DND-41 (cell line): ENCODE measurements at regions not wholly inside any gene's neighbourhood (a gene's known extent, or its start where the extent isn't known, plus 50 kb on each side); places are given as distances from the start of the nearest gene placed in this dataset.

Experiments
- ATAC-seq: fragments of 200-7000 bp; cut with Tn5 transposase; 3 replicates; pipeline ENCODE4 v1.9.1; 2021; ENCODE audit warnings: low read depth; ENCODE audit not compliant: insufficient read depth
- DNase-seq: peaks from one replicate; pipeline ENCODE4 v3.0.0-alpha.2; 2020
- H2AFZ ChIP-seq: 2 replicates; pipeline ENCODE4 v1.6.0; 2012; ENCODE audit warnings: low read depth, low read length
- H3K27ac ChIP-seq: 2 replicates; pipeline ENCODE4 v1.5.1; 2012; ENCODE audit warnings: low read length, inconsistent platforms
- H3K27me3 ChIP-seq: fragments of 200-600 bp; sonication (generic); 2 replicates; pipeline ENCODE4 v1.6.0; 2012; ENCODE audit warnings: low read length, mild to moderate bottlenecking, inconsistent platforms; ENCODE audit not compliant: insufficient read depth, poor library complexity
- H3K36me3 ChIP-seq: 2 replicates; pipeline ENCODE4 v1.5.1; 2012; ENCODE audit warnings: low read length, inconsistent platforms; ENCODE audit not compliant: insufficient read depth
- H3K4me1 ChIP-seq: 2 replicates; pipeline ENCODE4 v1.5.1; 2012; ENCODE audit warnings: mild to moderate bottlenecking, low read length; ENCODE audit not compliant: insufficient read depth
- H3K4me2 ChIP-seq: 2 replicates; pipeline ENCODE4 v1.6.0; 2012; ENCODE audit warnings: mild to moderate bottlenecking, moderate library complexity, low read length, inconsistent platforms; ENCODE audit not compliant: insufficient read depth
- H3K4me3 ChIP-seq, 2 experiments: fragments of 200-600 bp in 1 of 2; shearing (Covaris generic) in 1 of 2; 2 replicates each; pipeline ENCODE4 v1.5.1; 2012 to 2016; ENCODE audit warnings: inconsistent platforms in 2 of 2, low read length in 2 of 2, mild to moderate bottlenecking in 2 of 2, low read depth in 1 of 2, moderate library complexity in 1 of 2
- H3K79me2 ChIP-seq: 2 replicates; pipeline ENCODE4 v1.6.0; 2012; ENCODE audit warnings: low read length, inconsistent platforms; ENCODE audit not compliant: insufficient read depth
- H3K9ac ChIP-seq: 2 replicates; pipeline ENCODE4 v1.6.0; 2012; ENCODE audit warnings: low read depth, mild to moderate bottlenecking, inconsistent platforms, low read length, moderate library complexity
- H3K9me3 ChIP-seq: 2 replicates; pipeline ENCODE4 v1.5.1; 2012; ENCODE audit warnings: low read length, moderate library complexity, mild to moderate bottlenecking, inconsistent platforms; ENCODE audit not compliant: insufficient read depth, severe bottlenecking
- H4K20me1 ChIP-seq: 2 replicates; pipeline ENCODE4 v1.6.0; 2012; ENCODE audit warnings: low read length; ENCODE audit not compliant: insufficient read depth
- EZH2 ChIP-seq: IDR thresholded peaks from 3 replicates; pipeline ENCODE4 v1.6.1; 2012; ENCODE audit warnings: borderline replicate concordance, low read depth, mild to moderate bottlenecking, moderate library complexity, low read length, inconsistent platforms; ENCODE audit not compliant: severe bottlenecking
- TF ChIP-seq, protein P1 (sequence below): IDR thresholded peaks from 2 replicates; pipeline ENCODE4 v1.5.1; 2012; ENCODE audit warnings: borderline replicate concordance, low read length, moderate library complexity, mild to moderate bottlenecking; ENCODE audit not compliant: poor library complexity, severe bottlenecking; ENCODE audit errors: extremely low read depth

DNA sequence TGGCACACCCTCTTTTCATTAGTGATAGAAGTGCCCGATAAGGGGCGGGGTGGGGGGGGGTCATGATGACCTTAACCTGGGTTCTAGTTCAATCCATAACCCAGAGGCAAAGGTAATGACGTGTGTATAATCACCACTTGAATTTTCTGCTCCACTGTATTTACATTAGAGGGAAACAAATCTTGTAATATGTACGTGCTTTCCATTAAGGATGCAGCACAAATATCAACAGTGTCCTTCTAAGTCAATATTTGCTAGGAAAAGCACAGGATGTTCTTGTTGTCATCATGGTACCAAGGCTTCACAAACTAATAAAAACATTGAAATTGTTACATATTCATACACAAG, 121.2 kb upstream of the SLC38A2 start:
- no peaks in the 10 kb centered on the region for H3K9me3 ChIP-seq
- TF ChIP-seq, protein P1, sequence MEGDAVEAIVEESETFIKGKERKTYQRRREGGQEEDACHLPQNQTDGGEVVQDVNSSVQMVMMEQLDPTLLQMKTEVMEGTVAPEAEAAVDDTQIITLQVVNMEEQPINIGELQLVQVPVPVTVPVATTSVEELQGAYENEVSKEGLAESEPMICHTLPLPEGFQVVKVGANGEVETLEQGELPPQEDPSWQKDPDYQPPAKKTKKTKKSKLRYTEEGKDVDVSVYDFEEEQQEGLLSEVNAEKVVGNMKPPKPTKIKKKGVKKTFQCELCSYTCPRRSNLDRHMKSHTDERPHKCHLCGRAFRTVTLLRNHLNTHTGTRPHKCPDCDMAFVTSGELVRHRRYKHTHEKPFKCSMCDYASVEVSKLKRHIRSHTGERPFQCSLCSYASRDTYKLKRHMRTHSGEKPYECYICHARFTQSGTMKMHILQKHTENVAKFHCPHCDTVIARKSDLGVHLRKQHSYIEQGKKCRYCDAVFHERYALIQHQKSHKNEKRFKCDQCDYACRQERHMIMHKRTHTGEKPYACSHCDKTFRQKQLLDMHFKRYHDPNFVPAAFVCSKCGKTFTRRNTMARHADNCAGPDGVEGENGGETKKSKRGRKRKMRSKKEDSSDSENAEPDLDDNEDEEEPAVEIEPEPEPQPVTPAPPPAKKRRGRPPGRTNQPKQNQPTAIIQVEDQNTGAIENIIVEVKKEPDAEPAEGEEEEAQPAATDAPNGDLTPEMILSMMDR = no peak
- TF ChIP-seq EZH2 = no peak
- no peak overlapping the region for H3K27ac ChIP-seq
- ATAC-seq = no peak
- no peak for DNase-seq
- no peaks in the 10 kb centered on the region for H4K20me1 ChIP-seq
- no peaks in the 10 kb centered on the region for H3K36me3 ChIP-seq
- no peaks in the 10 kb centered on the region for H3K4me1 ChIP-seq
- no peaks in the 10 kb centered on the region for H3K79me2 ChIP-seq
- no peak overlapping the region for H3K9ac ChIP-seq
- no peak overlapping the region for H2AFZ ChIP-seq
- no peak overlapping the region for H3K4me3 ChIP-seq
- H3K4me2 ChIP-seq = no peak overlapping the region
- H3K27me3 ChIP-seq = no peaks in the 10 kb centered on the region

DNA sequence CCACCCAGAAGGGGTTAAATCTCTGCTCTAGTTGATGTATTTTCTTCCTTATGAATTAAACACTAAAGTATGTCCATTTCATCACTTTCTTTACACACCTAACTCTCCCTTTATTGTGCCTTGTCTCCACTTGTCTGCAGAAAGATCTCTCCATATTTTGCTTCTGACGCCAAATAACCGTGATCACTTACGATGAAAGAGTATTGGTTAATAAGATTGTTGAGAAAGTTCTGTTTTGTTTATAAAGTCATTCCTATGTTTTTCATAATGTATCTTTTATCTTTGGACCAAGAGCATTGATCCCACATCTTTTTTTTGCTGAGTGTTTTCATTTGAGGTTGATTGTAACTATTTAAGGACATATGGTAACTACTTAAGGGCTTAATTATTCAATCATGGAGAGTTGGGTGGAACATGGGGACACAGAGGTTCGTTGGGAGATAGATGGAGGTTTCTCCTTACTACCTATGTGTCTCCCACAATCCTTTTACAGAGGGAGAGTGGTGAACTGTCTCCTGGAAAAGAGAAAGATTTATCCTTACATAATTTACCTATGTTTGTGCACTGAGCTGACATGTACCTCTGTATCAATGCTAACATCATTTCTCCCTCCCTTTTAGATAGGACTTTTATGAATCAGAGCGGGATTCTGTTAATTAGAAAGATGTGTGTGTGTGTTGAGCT, 120.7 kb upstream of the SLC38A2 start:
- Histone ChIP-seq H2AFZ (no peak overlapping the region), H3K4me1 (no peaks in the 10 kb centered on the region), H3K36me3 (no peaks in the 10 kb centered on the region), H3K27ac (no peak overlapping the region), H3K9me3 (no peaks in the 10 kb centered on the region), H3K79me2 (no peaks in the 10 kb centered on the region), H4K20me1 (no peaks in the 10 kb centered on the region), H3K27me3 (no peaks in the 10 kb centered on the region), H3K9ac (no peak overlapping the region), H3K4me3 (no peak overlapping the region), H3K4me2 (no peak overlapping the region)
- ATAC-seq (no peak), DNase-seq (no peak)
- no peak for TF ChIP-seq EZH2
- TF ChIP-seq, protein P1 = no peak

DNA sequence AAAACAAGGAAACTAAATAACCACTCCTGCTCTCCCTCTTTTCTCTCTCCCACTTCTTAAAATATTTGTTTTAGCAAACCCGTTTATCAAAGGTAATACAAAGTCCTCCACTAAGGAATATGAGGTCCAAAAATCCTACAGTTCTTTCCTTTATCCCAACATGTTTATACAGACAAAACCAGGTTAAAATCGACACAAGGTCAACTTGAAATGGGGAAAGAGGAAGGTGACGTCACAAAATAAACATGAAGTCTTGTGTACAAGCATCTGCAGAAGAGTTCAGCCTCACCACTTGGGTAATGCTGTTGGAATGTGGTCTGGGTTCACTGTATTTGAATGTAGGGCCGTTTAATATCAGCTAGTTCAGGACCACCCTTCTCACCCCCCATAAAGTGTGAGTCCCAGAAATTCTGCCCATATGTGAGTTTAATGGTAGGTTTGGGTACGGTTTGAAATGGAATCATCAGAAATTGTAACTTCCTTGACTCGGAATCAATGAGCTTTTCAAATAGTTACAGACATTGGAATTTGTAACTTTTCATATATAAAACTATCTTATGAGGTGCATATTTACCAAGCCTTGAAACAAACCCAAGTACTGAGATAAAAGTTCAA, 120.0 kb upstream of the SLC38A2 start:
- no peaks in the 10 kb centered on the region for H3K27me3 ChIP-seq
- TF ChIP-seq EZH2 = no peak
- TF ChIP-seq, protein P1 = no peak
- no peaks in the 10 kb centered on the region for H3K4me1 ChIP-seq
- H3K4me2 ChIP-seq = no peak overlapping the region
- H3K9me3 ChIP-seq = no peaks in the 10 kb centered on the region
- H4K20me1 ChIP-seq = no peaks in the 10 kb centered on the region
- no peak for ATAC-seq
- no peak overlapping the region for H3K9ac ChIP-seq
- no peak for DNase-seq
- no peak overlapping the region for H2AFZ ChIP-seq
- no peak overlapping the region for H3K4me3 ChIP-seq
- H3K36me3 ChIP-seq = no peaks in the 10 kb centered on the region
- no peak overlapping the region for H3K27ac ChIP-seq
- no peaks in the 10 kb centered on the region for H3K79me2 ChIP-seq
